Ramos (cell line): ENCODE measurements at regions not wholly inside any gene's neighbourhood (a gene's known extent, or its start where the extent isn't known, plus 50 kb on each side); places are given as distances from the start of the nearest gene placed in this dataset.

ENCODE experiments used
- in situ Hi-C: fragments of 300-500 bp; cut with MboI; formaldehyde crosslinking; loops from one replicate; pipeline ENCODE4 v1.14.3; 2022; ENCODE audit warnings: low sequenced_read_pairs; ENCODE audit not compliant: unreplicated experiment

GRCh38 chr10:28808693-28809092, 131.4 kb downstream of the BAMBI start:
- in situ Hi-C loops: no loop called here

- in situ Hi-C loops: no loop called here
Observed at GRCh38 chr10:28810057-28810870, 132.9 kb downstream of the BAMBI start.

DNA sequence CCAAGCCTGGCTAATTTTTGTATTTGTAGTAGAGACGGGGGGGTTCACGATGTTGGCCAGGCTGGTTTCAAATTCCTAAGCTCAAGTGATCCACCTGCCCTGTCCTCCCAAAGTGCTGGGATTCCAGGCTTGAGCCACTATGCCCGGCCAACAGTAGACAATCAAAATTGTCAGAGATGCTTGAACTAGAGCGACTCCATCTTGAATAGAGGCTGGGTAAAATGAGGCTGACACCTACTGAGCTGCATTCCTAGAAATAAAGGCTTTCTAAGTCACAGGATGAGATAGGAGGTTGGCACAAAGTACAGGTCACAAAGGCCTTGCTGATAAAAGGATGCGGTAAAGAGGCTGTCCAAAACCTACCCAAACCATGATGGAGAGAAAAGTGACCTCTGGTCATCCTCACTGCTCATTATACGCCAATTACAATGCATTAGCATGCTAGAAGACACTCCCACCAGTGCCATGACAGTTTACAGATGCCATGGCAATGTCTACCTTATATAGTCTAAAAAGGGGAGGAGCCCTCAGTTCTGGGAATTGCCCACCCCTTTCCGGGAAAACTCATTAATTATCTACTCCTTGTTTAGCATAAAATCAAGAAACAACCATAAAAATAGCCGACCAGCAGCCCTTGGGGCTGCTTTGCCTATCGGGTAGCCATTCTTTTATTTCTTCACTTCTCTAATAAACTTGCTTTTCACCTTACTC, 134.5 kb downstream of the BAMBI start:
- in situ Hi-C loops: no loop called here

DNA sequence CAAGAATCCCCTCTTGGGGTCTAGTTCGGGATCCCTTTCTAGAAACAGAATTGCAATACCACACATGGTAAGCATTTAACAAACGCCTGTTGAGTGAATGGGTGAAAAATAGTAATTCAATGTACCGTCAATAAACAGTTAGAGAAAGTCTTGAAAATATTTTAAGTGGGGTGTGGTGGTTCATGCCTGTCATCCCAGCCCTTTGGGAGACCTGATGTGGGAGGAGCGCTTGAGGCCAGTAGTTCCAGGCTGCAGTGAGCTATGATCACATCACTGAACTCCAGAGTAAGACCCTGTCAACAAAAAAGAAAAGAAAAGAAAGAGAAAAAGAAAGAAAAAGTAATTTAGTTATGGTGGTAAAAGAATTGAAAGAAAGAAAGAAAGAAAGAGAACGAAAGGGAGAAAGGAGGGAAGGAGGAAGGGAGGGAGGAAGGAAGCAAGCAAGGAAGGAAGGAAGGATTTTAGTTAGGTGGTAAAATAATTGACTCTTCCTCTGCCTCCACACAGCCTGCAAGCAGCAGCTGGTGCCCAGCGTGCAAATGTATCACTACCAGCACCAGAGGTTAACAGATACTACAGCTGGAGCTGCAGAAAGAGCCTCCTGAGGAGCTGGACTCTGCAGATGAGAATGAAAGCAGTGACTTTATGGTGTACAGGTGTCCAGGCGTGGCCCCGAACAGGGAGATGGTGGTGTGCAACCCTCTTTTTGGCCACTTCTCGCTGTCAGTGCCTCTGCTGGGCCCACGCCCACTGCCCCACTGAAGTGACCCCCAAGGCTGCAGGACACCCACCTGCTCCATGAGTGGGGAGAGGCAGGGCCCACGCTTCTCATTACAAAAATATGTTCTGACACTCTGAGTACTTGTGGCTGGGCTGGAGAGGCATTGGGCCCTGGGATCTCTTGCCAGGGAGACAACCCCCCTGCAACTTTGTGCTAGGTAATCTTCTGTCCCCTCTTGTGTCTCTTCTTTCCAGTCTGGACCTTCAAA, 135.4 kb downstream of the BAMBI start:
- in situ Hi-C loops: no loop called here

DNA sequence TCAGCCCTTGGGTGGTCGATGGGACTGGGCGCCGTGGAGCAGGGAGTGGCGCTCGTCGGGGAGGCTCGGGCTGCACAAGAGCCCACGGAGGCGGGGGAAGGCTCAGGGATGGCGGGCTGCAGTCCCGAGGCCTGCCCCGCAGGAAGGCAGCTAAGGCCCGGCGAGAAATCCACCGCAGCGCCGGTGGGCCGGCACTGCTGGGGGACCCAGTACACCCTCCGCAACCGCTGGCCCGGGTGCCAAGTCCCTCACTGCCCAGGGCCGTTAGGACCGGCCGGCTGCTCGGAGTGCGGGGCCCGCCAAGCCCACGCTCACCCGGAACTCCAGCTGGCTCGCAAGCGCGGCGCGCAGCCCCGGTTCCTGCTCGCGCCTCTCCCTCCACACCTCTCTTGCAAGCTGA, 138.4 kb downstream of the BAMBI start:
- in situ Hi-C loops: no loop called here

DNA sequence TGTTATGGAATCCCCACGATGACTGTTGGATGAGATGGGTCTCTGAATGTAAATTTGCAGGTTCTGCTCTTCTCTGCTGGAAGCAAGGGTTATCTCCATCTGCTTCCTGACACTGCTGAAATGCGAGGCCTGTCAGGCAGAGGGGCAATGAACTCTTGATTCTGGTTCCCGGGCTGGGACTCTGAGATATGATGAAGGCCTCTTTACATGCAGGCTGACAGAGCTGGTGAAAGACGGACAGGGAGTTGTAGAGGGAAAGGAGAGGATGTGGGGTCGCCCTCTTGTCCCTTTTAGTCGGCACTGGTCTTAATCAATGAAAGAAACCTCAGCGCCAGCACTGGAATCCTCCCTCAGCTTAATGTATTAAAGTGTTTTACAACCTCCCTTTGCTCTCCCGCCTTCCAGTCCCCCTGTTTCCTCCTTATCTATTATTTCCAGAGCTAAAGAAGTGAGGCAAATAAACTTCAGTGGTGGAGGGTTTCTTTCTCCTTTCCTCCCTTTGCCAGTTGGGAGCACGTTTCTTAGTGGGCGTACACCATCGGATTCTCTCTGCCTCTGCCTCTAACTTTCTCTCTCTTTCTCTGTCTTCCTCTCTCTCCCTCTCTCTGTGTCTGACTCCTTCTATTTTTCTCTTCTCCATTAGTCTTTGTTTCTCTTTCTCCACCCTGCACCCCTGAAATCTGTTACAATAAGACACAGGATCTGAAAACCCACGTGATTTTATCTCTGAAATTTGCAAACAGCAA, 145.6 kb downstream of the BAMBI start:
- in situ Hi-C loops: no loop called here

DNA sequence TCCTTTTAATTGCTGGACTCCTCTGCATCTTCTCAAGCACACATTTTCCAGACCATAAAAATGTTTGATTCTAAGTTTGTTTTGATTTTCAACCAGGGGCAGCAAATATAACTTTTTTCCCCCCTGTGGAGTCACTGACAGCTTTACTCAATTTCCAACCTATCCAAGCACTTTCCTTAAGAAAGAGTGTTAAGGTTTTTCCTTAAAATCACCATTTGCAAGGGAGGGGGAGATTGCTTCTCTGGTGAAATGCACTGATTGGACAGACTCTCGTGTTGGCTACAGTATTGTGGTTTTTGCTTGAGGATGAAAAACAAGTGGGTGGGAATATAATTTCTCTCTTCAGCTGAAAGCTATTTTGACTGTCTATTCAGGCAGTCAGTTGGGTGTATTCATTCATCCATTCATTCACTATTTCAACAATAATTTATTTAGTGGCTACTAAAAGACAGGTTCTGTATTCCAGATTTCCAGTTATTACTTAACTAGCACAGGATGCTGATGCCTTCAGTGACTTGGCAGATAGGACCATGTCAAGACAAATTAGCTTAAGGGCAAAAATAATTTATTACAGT, 146.3 kb downstream of the BAMBI start:
- in situ Hi-C loops: no loop called here

DNA sequence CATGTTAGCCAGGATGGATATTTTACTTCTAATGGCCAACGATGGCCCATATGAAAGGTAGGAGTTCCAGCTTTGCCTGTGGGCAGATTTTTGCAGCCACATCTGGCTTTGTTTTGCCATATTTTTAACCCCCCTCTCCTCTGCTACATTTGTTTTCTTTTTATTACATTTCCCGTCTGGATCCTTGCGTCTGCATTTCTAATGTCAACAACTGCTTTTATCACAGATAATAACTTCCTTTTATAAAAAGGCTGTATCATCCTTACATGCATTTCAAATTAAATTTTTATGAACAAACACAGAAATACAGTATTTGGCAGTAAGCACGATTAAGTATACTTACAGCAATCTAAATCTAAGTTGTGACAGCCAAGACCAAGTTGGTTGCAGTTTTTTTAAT, 156.0 kb downstream of the BAMBI start:
- in situ Hi-C loops: no loop called here

GRCh38 chr10:28836435-28836743, 159.1 kb downstream of the BAMBI start:
- in situ Hi-C loops: no loop called here

DNA sequence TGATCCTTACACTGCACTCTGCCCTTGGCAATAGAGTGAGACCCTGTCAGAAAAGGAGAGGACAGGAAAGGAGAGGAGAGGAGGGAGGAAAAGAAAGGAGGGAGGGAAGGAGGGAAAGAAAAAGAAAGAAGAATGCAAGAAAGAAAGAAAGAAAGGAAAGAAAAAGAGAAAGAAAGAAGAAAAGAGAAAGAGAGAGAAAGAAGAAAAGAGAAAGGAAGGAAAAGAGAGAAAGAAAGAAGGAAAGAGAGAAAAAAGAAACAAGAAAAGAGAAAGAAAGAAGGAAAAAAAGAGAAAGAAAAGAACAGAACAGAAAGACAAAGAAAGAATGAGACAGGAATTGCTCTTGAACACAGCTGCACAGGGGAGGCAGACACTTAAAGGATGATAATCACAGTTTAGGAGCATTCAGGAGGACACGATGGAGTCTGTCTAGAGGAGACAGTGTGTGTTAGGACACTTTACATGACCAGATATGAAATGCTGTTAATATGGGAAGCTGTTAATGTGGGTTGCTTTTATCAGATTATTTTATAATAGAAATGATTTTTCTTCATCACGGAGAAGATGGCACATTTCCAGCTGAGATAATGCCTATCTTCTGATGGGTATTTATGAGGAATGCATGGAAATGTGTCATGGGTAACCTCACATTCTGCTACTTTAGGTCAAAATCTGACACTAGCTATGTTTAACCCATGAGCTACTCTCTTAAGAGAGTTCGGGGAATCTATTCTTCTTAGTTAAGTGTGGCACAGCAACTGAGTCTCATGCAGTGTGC, 160.5 kb downstream of the BAMBI start:
- in situ Hi-C loops: no loop called here

GRCh38 chr10:28838908-28839307, 161.6 kb downstream of the BAMBI start:
- in situ Hi-C loops: no loop called here

GRCh38 chr10:28839600-28840007, 162.3 kb downstream of the BAMBI start:
- in situ Hi-C loops: no loop called here

- in situ Hi-C loops: no loop called here
Observed at GRCh38 chr10:28840202-28840601, 162.9 kb downstream of the BAMBI start.

- in situ Hi-C loops: no loop called here
Observed at GRCh38 chr10:28840971-28841370, 163.7 kb downstream of the BAMBI start.

GRCh38 chr10:28841625-28842024, 164.3 kb downstream of the BAMBI start:
- in situ Hi-C loops: no loop called here

- in situ Hi-C loops: no loop called here
Observed at GRCh38 chr10:28842321-28842720, 165.0 kb downstream of the BAMBI start.

DNA sequence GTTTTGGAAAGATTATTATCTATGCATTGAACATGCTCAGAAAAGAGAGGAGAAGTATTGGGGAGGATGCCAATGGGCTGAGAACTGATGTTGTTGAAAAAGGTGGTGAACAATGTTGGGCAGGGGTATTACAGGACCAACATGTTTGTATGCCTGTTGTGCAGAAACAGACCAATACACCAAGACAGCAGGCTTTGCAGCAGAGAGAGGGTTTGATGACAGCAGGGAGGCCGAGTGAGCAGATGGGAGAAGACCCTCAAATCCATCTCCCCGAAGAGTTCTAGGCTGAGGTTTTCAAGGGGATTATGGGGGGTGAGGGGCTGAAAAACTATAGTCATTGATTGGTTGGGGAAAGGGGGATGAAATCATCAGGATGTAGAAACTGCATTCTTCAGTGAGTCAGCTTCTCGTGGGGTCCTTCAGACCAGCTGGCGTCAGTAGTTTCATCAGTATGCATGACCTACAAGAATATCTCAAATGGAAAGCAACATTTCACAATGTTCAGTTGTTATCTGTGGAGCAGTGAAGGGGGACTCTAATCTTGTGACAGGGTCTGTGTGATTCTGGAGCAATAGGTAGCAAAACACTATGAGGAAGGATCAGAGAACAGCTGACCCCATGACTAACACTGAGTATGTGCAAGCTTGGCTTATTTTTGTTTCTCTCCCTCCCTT, 167.8 kb downstream of the BAMBI start:
- in situ Hi-C loops: no loop called here

DNA sequence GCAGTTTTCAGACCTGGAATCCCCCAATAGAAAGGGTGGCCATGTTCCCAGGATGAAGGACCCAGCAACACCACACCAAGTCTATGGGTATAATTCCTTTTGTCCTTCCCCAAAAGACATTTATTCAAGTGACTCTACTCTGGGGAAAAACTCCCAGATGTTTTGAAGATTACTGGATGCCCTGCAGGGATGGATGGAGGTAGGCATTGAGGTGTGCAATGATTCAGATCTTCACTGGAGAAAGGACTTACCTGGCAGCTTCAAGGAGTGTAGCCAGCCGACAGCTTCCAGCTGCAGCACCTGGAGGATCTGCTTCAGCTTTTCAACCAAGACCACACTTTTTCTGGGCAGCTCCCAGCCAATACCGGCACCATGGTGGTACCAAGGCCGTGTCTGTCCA, 172.0 kb downstream of the BAMBI start:
- in situ Hi-C loops: no loop called here
